ENCODE measurements at regions not wholly inside any gene's neighbourhood (a gene's known extent, or its start where the extent isn't known, plus 50 kb on each side); places are given as distances from the start of the nearest gene placed in this dataset.
A peak's percentile ranks its signal among the peaks of the same experiment; 100 is the strongest.

DNA sequence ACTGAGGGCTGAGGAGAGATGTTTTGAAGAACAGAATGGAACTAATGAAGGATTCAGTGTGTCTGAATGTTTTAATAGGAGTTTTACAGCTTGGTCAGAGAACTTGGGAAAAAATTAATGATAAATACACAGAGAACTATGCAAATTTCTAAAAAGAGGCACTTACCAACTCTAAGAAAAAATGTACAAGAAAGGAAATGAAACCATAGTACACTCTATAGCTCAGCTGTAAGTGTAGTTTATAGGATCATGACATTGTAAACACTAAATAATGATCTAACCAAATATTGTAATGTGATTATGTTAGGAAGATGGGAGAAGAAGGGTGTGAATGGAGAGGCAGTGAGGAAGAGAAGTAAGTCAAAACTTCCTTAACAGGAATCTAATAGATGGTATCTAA is 205.2 kb downstream of the SEC61B start:
- H3K36me3 ChIP-seq, result no peaks in the 10 kb centered on the region
- TF ChIP-seq, protein P1, sequence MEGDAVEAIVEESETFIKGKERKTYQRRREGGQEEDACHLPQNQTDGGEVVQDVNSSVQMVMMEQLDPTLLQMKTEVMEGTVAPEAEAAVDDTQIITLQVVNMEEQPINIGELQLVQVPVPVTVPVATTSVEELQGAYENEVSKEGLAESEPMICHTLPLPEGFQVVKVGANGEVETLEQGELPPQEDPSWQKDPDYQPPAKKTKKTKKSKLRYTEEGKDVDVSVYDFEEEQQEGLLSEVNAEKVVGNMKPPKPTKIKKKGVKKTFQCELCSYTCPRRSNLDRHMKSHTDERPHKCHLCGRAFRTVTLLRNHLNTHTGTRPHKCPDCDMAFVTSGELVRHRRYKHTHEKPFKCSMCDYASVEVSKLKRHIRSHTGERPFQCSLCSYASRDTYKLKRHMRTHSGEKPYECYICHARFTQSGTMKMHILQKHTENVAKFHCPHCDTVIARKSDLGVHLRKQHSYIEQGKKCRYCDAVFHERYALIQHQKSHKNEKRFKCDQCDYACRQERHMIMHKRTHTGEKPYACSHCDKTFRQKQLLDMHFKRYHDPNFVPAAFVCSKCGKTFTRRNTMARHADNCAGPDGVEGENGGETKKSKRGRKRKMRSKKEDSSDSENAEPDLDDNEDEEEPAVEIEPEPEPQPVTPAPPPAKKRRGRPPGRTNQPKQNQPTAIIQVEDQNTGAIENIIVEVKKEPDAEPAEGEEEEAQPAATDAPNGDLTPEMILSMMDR (IDR thresholded peaks at IDR 0.05), result no peak
- no peak for DNase-seq
- intact Hi-C loops (cut with DNase I), result no loop called here
- peaks cover 0 to 12% (median 3%) of the 10 kb centered on the region in 9 donors for H3K4me1 ChIP-seq
- ATAC-seq, result no peak
- H3K4me3 ChIP-seq, result no peak overlapping the region
- no peak overlapping the region for H3K27ac ChIP-seq
- H3K27me3 ChIP-seq, result no peaks in the 10 kb centered on the region
- H3K9me3 ChIP-seq, result peaks cover 0 to 8% (median 0%) of the 10 kb centered on the region in 11 donors

DNA sequence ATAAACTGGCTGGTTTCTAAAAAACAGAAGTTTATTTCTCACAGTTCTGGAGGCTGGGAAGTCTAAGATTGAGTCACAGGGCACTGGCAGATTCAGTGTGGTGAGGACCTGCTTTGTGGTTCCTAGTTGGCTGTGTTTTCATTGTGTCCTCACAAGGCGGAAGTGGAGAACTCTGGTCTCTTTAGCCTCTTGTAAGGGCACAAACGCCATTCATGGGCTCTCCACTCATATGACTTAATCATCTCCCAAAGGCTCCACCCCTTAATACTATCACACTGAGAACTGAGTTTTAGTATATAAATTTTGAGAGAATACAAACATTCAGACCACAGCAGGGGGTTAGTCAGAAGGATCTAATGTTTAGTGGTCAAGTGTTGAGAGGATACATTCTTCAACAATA is 208.2 kb downstream of the SEC61B start:
- ATAC-seq, result no peak
- Histone ChIP-seq H3K9me3 (peaks cover 0 to 8% (median 0%) of the 10 kb centered on the region in 11 donors), H3K27me3 (no peaks in the 10 kb centered on the region), H3K4me1 (peaks cover 0 to 16% (median 7%) of the 10 kb centered on the region in 9 donors), H3K36me3 (no peaks in the 10 kb centered on the region), H3K27ac (no peak overlapping the region), H3K4me3 (no peak overlapping the region)
- no peak for DNase-seq
- 89 to 96% methylated on average over 2 of the region's 2 CpGs for WGBS, 2 donors
- TF ChIP-seq, protein P1 (IDR thresholded peaks at IDR 0.05), result no peak
- intact Hi-C loops (cut with DNase I), result loop anchor here in 1 of 10 donors (10.0 kb wide), 1 partner anchor 56 kb away; no protein-coding TSS in a partner anchor

DNA sequence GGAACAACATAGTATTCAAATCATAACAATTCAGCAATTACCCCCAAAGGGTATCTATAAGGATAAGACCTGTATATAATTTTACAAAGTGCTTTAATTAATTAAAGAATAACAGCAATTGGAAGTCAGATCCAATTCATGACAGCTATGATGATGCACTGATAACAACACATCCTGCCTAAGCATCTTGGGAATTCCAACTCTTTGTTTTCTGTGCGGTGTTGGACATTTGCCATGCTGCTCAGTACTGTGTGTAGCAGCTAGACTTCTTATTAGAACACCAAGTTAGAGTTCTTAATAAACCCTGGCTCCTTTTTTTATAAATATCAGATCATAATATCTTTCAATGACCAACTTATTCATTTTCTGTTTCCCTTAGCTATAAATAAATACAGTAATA is 209.0 kb downstream of the SEC61B start:
- H3K9me3 ChIP-seq, result peaks cover 0 to 8% (median 0%) of the 10 kb centered on the region in 11 donors
- H3K27ac ChIP-seq, result no peak overlapping the region
- H3K4me1 ChIP-seq, result peaks cover 0 to 16% (median 7%) of the 10 kb centered on the region in 9 donors
- no peak overlapping the region for H3K4me3 ChIP-seq
- DNase-seq, result peak in 1 of 2 donors; percentile 39
- intact Hi-C loops (cut with DNase I), result loop anchor here in 1 of 10 donors (10.0 kb wide), 1 partner anchor 56 kb away; no protein-coding TSS in a partner anchor
- WGBS, 2 donors, result 42 to 48% methylated on average over 1 of the region's 1 CpG
- TF ChIP-seq, protein P1 (IDR thresholded peaks at IDR 0.05), result no peak
- ATAC-seq, result peak in 4 of 8 donors; percentile 52 to 62 (median 57)
- no peaks in the 10 kb centered on the region for H3K36me3 ChIP-seq
- H3K27me3 ChIP-seq, result no peaks in the 10 kb centered on the region

DNA sequence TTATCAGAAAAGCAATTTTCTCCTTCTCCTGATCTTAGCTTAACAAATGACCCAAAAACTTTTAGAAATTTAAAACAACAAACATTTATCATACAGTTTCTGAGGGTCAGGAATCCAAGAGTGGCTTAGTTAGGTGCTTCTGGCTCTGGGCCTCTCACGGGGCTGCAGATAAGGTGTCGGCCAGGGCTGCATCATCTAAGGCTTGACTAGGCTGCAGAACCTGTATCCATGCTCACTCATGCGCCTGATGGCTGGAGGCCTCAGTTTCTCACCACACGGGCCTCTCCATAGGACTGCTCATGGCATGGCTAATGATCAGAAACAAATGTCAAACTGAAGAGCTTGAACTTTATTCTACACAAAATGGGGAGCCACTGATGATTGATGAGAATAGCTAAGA is 210.0 kb downstream of the SEC61B start:
- TF ChIP-seq, protein P1 (IDR thresholded peaks at IDR 0.05), result no peak
- H3K4me3 ChIP-seq, result no peak overlapping the region
- WGBS, 2 donors, result 90% methylated on average over 4 of the region's 4 CpGs
- no peak for DNase-seq
- no peak for ATAC-seq
- no peaks in the 10 kb centered on the region for H3K27me3 ChIP-seq
- peaks cover 0 to 16% (median 7%) of the 10 kb centered on the region in 9 donors for H3K4me1 ChIP-seq
- intact Hi-C loops (cut with DNase I), result loop anchor here in 1 of 10 donors (10.0 kb wide), 1 partner anchor 57 kb away; no protein-coding TSS in a partner anchor
- H3K9me3 ChIP-seq, result peaks cover 0 to 8% (median 0%) of the 10 kb centered on the region in 11 donors
- H3K27ac ChIP-seq, result no peak overlapping the region
- H3K36me3 ChIP-seq, result no peaks in the 10 kb centered on the region
